ENCODE measurements at regions not wholly inside any gene's neighbourhood (a gene's known extent, or its start where the extent isn't known, plus 50 kb on each side); places are given as distances from the start of the nearest gene placed in this dataset.
A peak's percentile ranks its signal among the peaks of the same experiment; 100 is the strongest.

DNA sequence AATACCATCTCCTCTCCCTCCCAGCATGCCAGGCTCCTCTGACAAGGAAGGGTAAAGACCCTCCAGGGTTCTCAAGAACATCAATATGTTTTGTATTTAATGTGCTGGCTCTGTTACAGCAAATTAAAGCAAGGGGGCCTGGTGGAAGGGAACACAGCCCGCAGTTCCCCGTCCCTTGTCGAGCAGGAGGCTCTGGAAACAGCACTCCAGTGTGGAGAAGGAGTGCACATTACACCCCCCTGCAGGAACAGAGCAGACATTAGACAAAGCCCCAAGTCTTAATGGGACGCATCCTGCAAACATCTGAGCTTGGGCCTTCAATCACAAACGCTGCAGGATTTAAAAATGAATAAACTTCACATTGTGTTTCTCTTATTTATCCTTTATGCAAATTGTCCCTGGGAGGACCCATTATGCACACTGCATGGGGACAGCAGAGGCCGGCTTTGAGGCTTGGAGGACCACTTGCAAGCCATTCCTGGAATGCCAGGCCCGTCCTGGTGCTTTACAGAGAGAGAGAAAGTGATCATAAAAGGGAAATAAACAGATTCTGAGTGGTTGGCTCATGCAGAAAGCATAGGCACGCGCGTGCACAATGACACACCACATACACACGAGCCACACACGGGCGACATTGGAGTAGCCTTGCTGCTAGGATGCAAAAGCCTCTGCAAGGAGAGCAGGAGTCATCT lies 328.7 kb downstream of the SMAD2 start:
- no peak overlapping the region for H3K27ac ChIP-seq
- TF ChIP-seq, protein P1, sequence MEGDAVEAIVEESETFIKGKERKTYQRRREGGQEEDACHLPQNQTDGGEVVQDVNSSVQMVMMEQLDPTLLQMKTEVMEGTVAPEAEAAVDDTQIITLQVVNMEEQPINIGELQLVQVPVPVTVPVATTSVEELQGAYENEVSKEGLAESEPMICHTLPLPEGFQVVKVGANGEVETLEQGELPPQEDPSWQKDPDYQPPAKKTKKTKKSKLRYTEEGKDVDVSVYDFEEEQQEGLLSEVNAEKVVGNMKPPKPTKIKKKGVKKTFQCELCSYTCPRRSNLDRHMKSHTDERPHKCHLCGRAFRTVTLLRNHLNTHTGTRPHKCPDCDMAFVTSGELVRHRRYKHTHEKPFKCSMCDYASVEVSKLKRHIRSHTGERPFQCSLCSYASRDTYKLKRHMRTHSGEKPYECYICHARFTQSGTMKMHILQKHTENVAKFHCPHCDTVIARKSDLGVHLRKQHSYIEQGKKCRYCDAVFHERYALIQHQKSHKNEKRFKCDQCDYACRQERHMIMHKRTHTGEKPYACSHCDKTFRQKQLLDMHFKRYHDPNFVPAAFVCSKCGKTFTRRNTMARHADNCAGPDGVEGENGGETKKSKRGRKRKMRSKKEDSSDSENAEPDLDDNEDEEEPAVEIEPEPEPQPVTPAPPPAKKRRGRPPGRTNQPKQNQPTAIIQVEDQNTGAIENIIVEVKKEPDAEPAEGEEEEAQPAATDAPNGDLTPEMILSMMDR (conservative IDR thresholded peaks at IDR 0.05) = no peak
- TF ChIP-seq ZFX (IDR thresholded peaks at IDR 0.05) = no peak

- peak overlapping the region; percentile 48 for H3K27ac ChIP-seq
- TF ChIP-seq, protein P1 (conservative IDR thresholded peaks at IDR 0.05) = peak; percentile 54
- TF ChIP-seq ZFX (IDR thresholded peaks at IDR 0.05) = no peak
Observed at GRCh38 chr18:47595831-47596501, 334.5 kb downstream of the SMAD2 start.

GRCh38 chr18:47594621-47595086 lies 335.8 kb downstream of the SMAD2 start:
- no peak overlapping the region for H3K27ac ChIP-seq
- no peak for TF ChIP-seq ZFX (IDR thresholded peaks at IDR 0.05)
- TF ChIP-seq, protein P1 (conservative IDR thresholded peaks at IDR 0.05) = no peak

GRCh38 chr18:47593744-47594472 lies 336.6 kb downstream of the SMAD2 start:
- TF ChIP-seq, protein P1 (conservative IDR thresholded peaks at IDR 0.05) = no peak
- no peak for TF ChIP-seq ZFX (IDR thresholded peaks at IDR 0.05)
- H3K27ac ChIP-seq = no peak overlapping the region

DNA sequence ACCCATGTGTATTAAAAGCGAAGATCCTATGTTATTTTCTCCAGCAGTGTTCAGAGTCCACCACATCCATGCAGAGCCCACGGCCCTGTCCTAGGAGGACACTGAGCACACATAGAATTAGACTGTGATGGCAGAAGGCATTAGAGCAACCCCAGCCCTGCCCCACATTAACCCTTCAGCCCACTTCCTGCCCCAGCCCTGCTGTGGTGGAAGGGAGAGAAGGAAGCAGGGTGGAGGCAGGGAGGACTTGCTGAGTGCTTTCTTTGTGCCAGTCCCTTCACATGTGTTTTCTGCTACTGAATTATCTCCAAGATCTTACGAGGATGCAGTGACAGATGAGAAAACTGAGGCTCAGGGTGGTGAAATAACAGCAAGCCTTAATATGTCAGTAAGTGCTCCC lies 339.0 kb downstream of the SMAD2 start:
- no peak for TF ChIP-seq ZFX (IDR thresholded peaks at IDR 0.05)
- TF ChIP-seq, protein P1 (conservative IDR thresholded peaks at IDR 0.05) = no peak
- no peak overlapping the region for H3K27ac ChIP-seq

- TF ChIP-seq, protein P1 (conservative IDR thresholded peaks at IDR 0.05) = no peak
- TF ChIP-seq ZFX (IDR thresholded peaks at IDR 0.05) = no peak
- peak overlapping the region; percentile 59 for H3K27ac ChIP-seq
Observed at GRCh38 chr18:47587587-47587986, 336.1 kb upstream of the SKOR2 start.
